SK-N-SH (cell line): ENCODE measurements at regions not wholly inside any gene's neighbourhood (a gene's known extent, or its start where the extent isn't known, plus 50 kb on each side); places are given as distances from the start of the nearest gene placed in this dataset.

ENCODE experiments used
- ELF1 ChIP-seq: IDR thresholded peaks from 2 replicates; pipeline ENCODE4 v1.4.0; 2012
- EZH2phosphoT487 ChIP-seq: fragments of 200-600 bp; sonication (generic); IDR thresholded peaks from 2 replicates; pipeline ENCODE4 v1.6.1; 2017; ENCODE audit warnings: low read depth, mixed run types, mild to moderate bottlenecking, antibody characterized with exemption, moderate library complexity, borderline replicate concordance
- POLR2AphosphoS5 ChIP-seq: IDR thresholded peaks from 2 replicates; pipeline ENCODE4 v1.6.1; 2012; ENCODE audit warnings: low read depth, low read length
- SMC3 ChIP-seq: IDR thresholded peaks from 2 replicates; pipeline ENCODE4 v1.6.1; 2012; ENCODE audit warnings: low read depth, low read length, improper control_type of control experiment
- TAF1 ChIP-seq: IDR thresholded peaks from 2 replicates; pipeline ENCODE4 v1.6.1; 2012; ENCODE audit warnings: low read depth, mild to moderate bottlenecking, low read length, moderate library complexity, borderline replicate concordance
- TCF12 ChIP-seq: IDR thresholded peaks from 2 replicates; pipeline ENCODE4 v1.4.0; 2012
- YY1 ChIP-seq: IDR thresholded peaks from 2 replicates; pipeline ENCODE4 v1.4.0; 2012; ENCODE audit warnings: low read depth, mild to moderate bottlenecking
- TF ChIP-seq, protein P1 (sequence below): fragments of 200-600 bp; sonication (generic); IDR thresholded peaks from 2 replicates; pipeline ENCODE4 v1.6.1; 2017; ENCODE audit warnings: antibody characterized with exemption, mild to moderate bottlenecking, moderate library complexity
- TF ChIP-seq, protein P2 (sequence below): IDR thresholded peaks from 2 replicates; pipeline ENCODE4 v1.6.1; 2012; ENCODE audit warnings: mild to moderate bottlenecking, low read depth, low read length, moderate library complexity

DNA sequence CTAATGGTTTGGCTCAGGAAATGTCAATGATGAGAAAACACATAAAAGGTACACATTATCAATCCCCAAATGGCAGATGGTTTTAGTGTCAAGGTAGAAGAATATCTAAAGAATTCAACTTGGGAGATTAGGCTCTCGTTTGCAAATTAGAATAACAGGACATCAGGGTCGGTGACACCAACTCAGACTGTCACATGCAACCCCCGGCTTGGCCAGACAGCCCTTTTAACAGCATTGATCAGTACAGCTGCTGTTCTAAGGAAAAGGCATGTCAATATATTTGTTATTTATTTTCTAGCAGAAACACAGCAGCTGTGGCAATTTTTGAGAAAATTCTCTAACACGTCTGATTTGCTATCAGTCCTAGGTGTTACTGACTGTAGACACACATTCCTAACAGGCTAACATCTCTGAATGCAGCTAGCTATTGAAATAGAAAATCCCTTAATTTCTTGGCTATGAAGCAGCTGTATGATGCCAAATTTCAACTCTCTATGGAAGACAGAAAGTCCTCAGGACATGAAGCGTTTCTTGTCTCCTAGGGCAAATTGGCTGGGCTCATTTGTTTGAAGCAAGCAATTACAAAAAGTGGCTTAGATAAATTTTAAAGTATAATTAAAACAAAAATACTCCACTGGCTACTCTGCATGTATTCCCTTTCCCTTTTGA, 269.0 kb upstream of the CXXC4 start:
- TF ChIP-seq, protein P1, sequence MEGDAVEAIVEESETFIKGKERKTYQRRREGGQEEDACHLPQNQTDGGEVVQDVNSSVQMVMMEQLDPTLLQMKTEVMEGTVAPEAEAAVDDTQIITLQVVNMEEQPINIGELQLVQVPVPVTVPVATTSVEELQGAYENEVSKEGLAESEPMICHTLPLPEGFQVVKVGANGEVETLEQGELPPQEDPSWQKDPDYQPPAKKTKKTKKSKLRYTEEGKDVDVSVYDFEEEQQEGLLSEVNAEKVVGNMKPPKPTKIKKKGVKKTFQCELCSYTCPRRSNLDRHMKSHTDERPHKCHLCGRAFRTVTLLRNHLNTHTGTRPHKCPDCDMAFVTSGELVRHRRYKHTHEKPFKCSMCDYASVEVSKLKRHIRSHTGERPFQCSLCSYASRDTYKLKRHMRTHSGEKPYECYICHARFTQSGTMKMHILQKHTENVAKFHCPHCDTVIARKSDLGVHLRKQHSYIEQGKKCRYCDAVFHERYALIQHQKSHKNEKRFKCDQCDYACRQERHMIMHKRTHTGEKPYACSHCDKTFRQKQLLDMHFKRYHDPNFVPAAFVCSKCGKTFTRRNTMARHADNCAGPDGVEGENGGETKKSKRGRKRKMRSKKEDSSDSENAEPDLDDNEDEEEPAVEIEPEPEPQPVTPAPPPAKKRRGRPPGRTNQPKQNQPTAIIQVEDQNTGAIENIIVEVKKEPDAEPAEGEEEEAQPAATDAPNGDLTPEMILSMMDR = no peak
- TF ChIP-seq TAF1 (no peak), EZH2phosphoT487 (no peak), ELF1 (no peak), SMC3 (no peak), POLR2AphosphoS5 (no peak), YY1 (no peak), TCF12 (no peak)
- TF ChIP-seq, protein P2, sequence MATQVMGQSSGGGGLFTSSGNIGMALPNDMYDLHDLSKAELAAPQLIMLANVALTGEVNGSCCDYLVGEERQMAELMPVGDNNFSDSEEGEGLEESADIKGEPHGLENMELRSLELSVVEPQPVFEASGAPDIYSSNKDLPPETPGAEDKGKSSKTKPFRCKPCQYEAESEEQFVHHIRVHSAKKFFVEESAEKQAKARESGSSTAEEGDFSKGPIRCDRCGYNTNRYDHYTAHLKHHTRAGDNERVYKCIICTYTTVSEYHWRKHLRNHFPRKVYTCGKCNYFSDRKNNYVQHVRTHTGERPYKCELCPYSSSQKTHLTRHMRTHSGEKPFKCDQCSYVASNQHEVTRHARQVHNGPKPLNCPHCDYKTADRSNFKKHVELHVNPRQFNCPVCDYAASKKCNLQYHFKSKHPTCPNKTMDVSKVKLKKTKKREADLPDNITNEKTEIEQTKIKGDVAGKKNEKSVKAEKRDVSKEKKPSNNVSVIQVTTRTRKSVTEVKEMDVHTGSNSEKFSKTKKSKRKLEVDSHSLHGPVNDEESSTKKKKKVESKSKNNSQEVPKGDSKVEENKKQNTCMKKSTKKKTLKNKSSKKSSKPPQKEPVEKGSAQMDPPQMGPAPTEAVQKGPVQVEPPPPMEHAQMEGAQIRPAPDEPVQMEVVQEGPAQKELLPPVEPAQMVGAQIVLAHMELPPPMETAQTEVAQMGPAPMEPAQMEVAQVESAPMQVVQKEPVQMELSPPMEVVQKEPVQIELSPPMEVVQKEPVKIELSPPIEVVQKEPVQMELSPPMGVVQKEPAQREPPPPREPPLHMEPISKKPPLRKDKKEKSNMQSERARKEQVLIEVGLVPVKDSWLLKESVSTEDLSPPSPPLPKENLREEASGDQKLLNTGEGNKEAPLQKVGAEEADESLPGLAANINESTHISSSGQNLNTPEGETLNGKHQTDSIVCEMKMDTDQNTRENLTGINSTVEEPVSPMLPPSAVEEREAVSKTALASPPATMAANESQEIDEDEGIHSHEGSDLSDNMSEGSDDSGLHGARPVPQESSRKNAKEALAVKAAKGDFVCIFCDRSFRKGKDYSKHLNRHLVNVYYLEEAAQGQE = no peak
